Coronary artery (tissue), 2 donors: ENCODE measurements at regions not wholly inside any gene's neighbourhood (a gene's known extent, or its start where the extent isn't known, plus 50 kb on each side); places are given as distances from the start of the nearest gene placed in this dataset.
"Not testable (repeated sequence)": the region's sequence is repeated elsewhere in the genome, so short reads cannot be mapped to it uniquely, and the experiment has no call there.

Experiments
- DNase-seq: peaks from one replicate; pipeline ENCODE4 v3.0.0-alpha.2; 2017; ENCODE audit warnings: low spot score
- H3K27ac ChIP-seq, 2 donors: fragments of 200-600 bp; sonication (generic); one replicate each; pipeline ENCODE4 v1.5.1; 2016 to 2019
- H3K4me3 ChIP-seq: fragments of 200-600 bp; sonication (generic); 2 replicates; pipeline ENCODE4 v1.5.1; 2016; ENCODE audit warnings: mild to moderate bottlenecking, moderate library complexity
- CTCF ChIP-seq: fragments of 200-600 bp; sonication (generic); IDR thresholded peaks from one replicate; pipeline ENCODE4 v1.5.1; 2019; ENCODE audit warnings: antibody characterized with exemption

- no peak for DNase-seq
- Histone ChIP-seq H3K27ac (peak overlapping the region in 1 of 2 donors; percentile 17), H3K4me3 (peak overlapping the region; percentile 32)
These were observed 97.0 kb upstream of the SVIL start for GRCh38 chr10:29731760-29732159.

GRCh38 chr10:29730969-29731368 is 96.2 kb upstream of the SVIL start:
- no peak overlapping the region for H3K4me3 ChIP-seq
- DNase-seq = no peak
- H3K27ac ChIP-seq = peak overlapping the region in 1 of 2 donors; percentile 19
- no peak for TF ChIP-seq CTCF

More at GRCh38 chr10:29731760-29732159, 97.0 kb upstream of the SVIL start:
- no peak for TF ChIP-seq CTCF

GRCh38 chr10:29730458-29730857 is 95.7 kb upstream of the SVIL start:
- Histone ChIP-seq H3K27ac (peak overlapping the region in 1 of 2 donors; percentile 19), H3K4me3 (no peak overlapping the region)
- no peak for DNase-seq
- no peak for TF ChIP-seq CTCF

- no peak overlapping the region for H3K4me3 ChIP-seq
- H3K27ac ChIP-seq = peak overlapping the region; percentile 30 to 51
- DNase-seq = no peak
- no peak for TF ChIP-seq CTCF
These were observed 93.8 kb upstream of the SVIL start for GRCh38 chr10:29728541-29729049.

- not testable (repeated sequence) for H3K4me3 ChIP-seq, DNase-seq, H3K27ac ChIP-seq
These were observed 91.2 kb upstream of the SVIL start for GRCh38 chr10:29725927-29726326.

- peak overlapping the region; percentile 39 for H3K4me3 ChIP-seq
- DNase-seq = no peak
- TF ChIP-seq CTCF = no peak
- peak overlapping the region; percentile 7 to 65 for H3K27ac ChIP-seq
These were observed 90.5 kb upstream of the SVIL start for GRCh38 chr10:29725133-29725720.

GRCh38 chr10:29723726-29724125 is 89.0 kb upstream of the SVIL start:
- DNase-seq = no peak
- peak overlapping the region in 1 of 2 donors; percentile 36 for H3K27ac ChIP-seq
- H3K4me3 ChIP-seq = no peak overlapping the region

More at GRCh38 chr10:29723726-29724125, 89.0 kb upstream of the SVIL start:
- no peak for TF ChIP-seq CTCF
